ENCODE measurements at regions not wholly inside any gene's neighbourhood (a gene's known extent, or its start where the extent isn't known, plus 50 kb on each side); places are given as distances from the start of the nearest gene placed in this dataset.
"Not testable (repeated sequence)": the region's sequence is repeated elsewhere in the genome, so short reads cannot be mapped to it uniquely, and the experiment has no call there.

DNA sequence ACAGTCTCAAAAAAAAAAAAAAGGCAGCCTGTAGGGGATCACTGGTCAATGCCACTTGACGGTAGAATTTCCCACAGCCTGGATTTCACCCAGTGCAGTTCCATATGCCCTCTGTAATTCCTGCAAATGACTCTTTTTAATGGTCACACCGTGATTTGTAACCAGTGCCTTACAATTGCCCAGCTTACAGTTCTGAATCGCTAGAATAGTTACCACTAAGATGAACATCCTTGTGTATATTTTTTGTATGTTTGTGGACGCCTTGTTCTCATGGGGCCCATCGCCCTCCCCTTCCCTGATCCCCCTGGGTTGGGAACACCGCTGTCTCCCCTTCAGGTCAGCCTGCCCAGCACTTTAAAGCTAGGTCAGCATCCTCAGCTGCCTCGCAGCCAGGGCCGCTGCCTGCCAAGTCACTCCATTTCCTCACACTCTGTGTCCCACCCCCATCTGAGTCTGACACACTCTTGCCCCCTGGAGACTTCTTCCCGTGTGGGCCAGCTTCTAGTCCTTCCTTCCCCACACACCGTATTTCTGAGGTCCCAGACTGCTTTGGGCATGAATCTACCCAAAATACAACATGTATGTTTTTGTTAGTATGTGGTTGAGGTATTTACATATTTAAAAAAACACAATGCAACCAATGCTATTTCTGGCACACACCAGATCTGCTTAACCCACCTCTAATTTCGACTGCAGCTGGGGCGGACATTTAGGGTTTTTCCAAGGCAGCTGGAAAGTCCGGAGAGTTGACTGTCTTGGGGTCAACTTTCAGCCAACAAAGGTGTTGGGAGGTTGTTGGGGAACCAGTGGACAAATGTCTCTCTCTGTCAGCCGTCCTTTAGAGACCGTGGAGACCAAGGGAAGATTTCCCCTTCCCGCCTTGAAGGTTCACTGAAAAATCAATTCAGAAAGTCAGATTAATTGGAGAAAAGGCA, 120.5 kb upstream of the NEK6 start:
- TF ChIP-seq, protein P1, sequence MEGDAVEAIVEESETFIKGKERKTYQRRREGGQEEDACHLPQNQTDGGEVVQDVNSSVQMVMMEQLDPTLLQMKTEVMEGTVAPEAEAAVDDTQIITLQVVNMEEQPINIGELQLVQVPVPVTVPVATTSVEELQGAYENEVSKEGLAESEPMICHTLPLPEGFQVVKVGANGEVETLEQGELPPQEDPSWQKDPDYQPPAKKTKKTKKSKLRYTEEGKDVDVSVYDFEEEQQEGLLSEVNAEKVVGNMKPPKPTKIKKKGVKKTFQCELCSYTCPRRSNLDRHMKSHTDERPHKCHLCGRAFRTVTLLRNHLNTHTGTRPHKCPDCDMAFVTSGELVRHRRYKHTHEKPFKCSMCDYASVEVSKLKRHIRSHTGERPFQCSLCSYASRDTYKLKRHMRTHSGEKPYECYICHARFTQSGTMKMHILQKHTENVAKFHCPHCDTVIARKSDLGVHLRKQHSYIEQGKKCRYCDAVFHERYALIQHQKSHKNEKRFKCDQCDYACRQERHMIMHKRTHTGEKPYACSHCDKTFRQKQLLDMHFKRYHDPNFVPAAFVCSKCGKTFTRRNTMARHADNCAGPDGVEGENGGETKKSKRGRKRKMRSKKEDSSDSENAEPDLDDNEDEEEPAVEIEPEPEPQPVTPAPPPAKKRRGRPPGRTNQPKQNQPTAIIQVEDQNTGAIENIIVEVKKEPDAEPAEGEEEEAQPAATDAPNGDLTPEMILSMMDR (IDR thresholded peaks at IDR 0.05; ENCODE audit: poor library complexity, severe bottlenecking): no peak
- no peaks in the 10 kb centered on the region for H3K4me1 ChIP-seq (ENCODE audit: insufficient read depth, poor library complexity, severe bottlenecking)
- ATAC-seq (ENCODE audit: low read depth): no peak
- no peaks in the 10 kb centered on the region for H3K36me3 ChIP-seq (ENCODE audit: low read depth)
- no peak overlapping the region for H3K4me3 ChIP-seq (ENCODE audit: severe bottlenecking)
- no peaks in the 10 kb centered on the region for H3K27me3 ChIP-seq (ENCODE audit: insufficient read depth, poor library complexity, severe bottlenecking)
- no peak overlapping the region for H3K27ac ChIP-seq (ENCODE audit: poor library complexity, severe bottlenecking)
- no peak for DNase-seq (ENCODE audit: low spot score)
- H3K9me3 ChIP-seq (ENCODE audit: severe bottlenecking): no peaks in the 10 kb centered on the region

DNA sequence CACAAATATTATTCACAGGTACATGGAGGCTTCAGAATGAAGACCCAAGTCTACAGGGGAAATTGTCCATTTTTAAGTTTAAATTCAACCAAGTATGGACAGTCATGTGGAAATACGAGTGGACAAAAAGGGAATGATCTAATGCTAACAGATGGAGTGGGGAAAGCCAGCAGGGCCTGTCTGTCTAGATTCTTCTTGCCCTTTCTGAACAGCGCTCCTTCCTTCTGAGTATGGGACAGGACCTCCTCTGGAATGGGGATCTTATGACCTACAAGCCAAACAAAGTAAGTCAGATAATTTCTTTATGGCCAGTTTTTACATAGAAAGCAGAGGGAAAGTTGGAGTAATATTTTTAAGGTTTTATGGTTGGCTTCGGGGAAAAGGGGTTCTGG, 119.8 kb upstream of the NEK6 start:
- H3K4me3 ChIP-seq (ENCODE audit: severe bottlenecking): no peak overlapping the region
- TF ChIP-seq, protein P1 (IDR thresholded peaks at IDR 0.05; ENCODE audit: poor library complexity, severe bottlenecking): no peak
- no peak overlapping the region for H3K27ac ChIP-seq (ENCODE audit: poor library complexity, severe bottlenecking)
- no peak for ATAC-seq (ENCODE audit: low read depth)
- no peaks in the 10 kb centered on the region for H3K27me3 ChIP-seq (ENCODE audit: insufficient read depth, poor library complexity, severe bottlenecking)
- H3K36me3 ChIP-seq (ENCODE audit: low read depth): no peaks in the 10 kb centered on the region
- no peaks in the 10 kb centered on the region for H3K9me3 ChIP-seq (ENCODE audit: severe bottlenecking)
- no peaks in the 10 kb centered on the region for H3K4me1 ChIP-seq (ENCODE audit: insufficient read depth, poor library complexity, severe bottlenecking)
- DNase-seq (ENCODE audit: low spot score): no peak

DNA sequence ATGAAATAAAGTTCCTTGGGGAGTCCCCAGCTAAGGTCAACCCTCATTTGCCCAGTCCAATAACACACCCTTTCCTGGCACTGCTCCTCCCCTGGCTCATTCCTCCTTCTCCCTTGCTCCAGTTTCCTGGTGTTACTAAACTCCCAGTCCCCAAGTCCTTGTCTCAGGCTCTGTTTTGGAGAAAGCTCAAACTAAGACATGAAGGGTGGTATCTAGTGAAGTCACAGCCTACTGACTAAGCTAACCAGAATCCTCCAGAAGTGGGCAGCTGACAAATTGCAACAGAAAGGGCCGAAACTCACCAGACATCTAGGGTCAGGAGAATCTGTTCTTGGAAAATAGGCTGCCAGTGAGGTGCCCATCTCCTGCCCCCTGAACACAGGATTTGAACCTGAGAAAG, 118.7 kb upstream of the NEK6 start:
- Histone ChIP-seq H3K27me3 (ENCODE audit: insufficient read depth, poor library complexity, severe bottlenecking) (no peaks in the 10 kb centered on the region), H3K27ac (ENCODE audit: poor library complexity, severe bottlenecking) (no peak overlapping the region), H3K9me3 (ENCODE audit: severe bottlenecking) (no peaks in the 10 kb centered on the region), H3K4me3 (ENCODE audit: severe bottlenecking) (no peak overlapping the region), H3K36me3 (ENCODE audit: low read depth) (no peaks in the 10 kb centered on the region), H3K4me1 (ENCODE audit: insufficient read depth, poor library complexity, severe bottlenecking) (peaks cover 4% of the 10 kb centered on the region)
- no peak for DNase-seq (ENCODE audit: low spot score)
- TF ChIP-seq, protein P1 (IDR thresholded peaks at IDR 0.05; ENCODE audit: poor library complexity, severe bottlenecking): no peak
- ATAC-seq (ENCODE audit: low read depth): no peak

DNA sequence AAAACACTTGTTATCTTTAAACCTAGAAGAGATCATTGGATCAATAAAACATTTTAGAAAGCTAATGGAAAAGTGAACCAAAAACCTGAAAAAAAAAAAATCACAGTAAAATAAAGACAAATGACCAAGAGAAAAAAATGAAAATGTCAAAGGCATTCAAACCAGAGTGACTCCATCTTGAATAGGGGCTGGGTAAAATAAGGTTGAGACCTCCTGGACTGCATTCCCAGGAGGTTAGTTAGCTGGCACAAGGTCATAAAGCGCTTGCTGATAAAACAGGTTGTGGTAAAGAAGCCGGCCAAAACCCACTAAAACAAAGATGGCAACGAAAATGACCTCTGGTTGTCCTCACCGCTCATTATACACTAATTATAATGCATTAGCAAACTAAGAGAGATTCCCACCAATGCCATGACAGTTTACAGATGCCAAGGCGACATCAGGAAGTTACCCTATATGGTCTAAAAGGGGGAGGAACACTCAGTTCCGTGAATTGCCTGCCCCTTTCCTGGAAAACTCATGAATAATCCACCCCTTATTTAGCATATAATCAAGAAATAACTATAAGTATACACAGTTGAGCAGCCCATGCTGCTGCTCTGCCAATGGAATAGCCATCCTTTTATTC, 116.7 kb upstream of the NEK6 start:
- Histone ChIP-seq H3K27me3 (ENCODE audit: insufficient read depth, poor library complexity, severe bottlenecking) (no peaks in the 10 kb centered on the region), H3K9me3 (ENCODE audit: severe bottlenecking) (no peaks in the 10 kb centered on the region), H3K4me3 (ENCODE audit: severe bottlenecking) (no peak overlapping the region), H3K4me1 (ENCODE audit: insufficient read depth, poor library complexity, severe bottlenecking) (peaks cover 8% of the 10 kb centered on the region), H3K36me3 (ENCODE audit: low read depth) (no peaks in the 10 kb centered on the region), H3K27ac (ENCODE audit: poor library complexity, severe bottlenecking) (no peak overlapping the region)
- TF ChIP-seq, protein P1 (IDR thresholded peaks at IDR 0.05; ENCODE audit: poor library complexity, severe bottlenecking): no peak
- no peak for DNase-seq (ENCODE audit: low spot score)
- no peak for ATAC-seq (ENCODE audit: low read depth)

DNA sequence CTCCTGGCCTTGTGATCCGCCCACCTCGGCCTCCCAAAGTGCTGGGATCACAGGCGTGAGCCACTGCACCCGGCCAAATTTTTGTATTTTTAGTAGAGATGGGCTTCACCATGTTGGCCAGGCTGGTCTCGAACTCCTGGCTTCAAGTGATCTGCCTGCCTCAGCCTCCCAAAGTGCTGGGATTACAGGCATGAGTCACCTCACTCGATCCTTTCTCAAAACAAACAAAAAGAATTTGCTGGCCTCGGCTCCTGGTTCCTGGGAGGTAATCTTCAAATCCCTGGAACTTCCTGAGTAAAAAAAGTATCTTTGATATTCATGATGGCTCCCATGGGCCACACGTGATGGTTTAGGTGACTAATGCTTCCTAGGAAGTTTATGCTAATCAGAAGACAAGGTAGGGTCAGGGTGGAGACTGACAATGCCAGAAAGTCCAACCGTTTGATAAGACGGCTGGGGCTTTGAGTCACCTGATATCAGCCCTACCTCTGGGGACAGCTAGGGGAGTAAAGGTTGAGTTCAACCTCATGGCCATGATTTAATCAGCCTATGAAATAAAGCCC, 113.1 kb upstream of the NEK6 start:
- H3K27ac ChIP-seq (ENCODE audit: poor library complexity, severe bottlenecking): peak overlapping the region; percentile 13
- not testable (repeated sequence) for H3K4me3 ChIP-seq (ENCODE audit: severe bottlenecking); H3K9me3 ChIP-seq (ENCODE audit: severe bottlenecking); H3K4me1 ChIP-seq (ENCODE audit: insufficient read depth, poor library complexity, severe bottlenecking); H3K27me3 ChIP-seq (ENCODE audit: insufficient read depth, poor library complexity, severe bottlenecking); H3K36me3 ChIP-seq (ENCODE audit: low read depth); DNase-seq (ENCODE audit: low spot score)
- ATAC-seq (ENCODE audit: low read depth): peak; percentile 56

All from RWPE2 (cell line).